K562 (cell line): ENCODE measurements at regions not wholly inside any gene's neighbourhood (a gene's known extent, or its start where the extent isn't known, plus 50 kb on each side); places are given as distances from the start of the nearest gene placed in this dataset.
A peak's percentile ranks its signal among the peaks of the same experiment; 100 is the strongest.

Experiments used
- BCOR ChIP-seq: fragments of 450-650 bp; IDR thresholded peaks from 2 replicates; pipeline ENCODE4 v1.6.1; 2016
- CBX1 ChIP-seq: sonication (generic); IDR thresholded peaks from 2 replicates; pipeline ENCODE4 v1.6.1; 2016; ENCODE audit warnings: antibody characterized with exemption, low read depth, mild to moderate bottlenecking
- CTBP1 ChIP-seq: fragments of 450-650 bp; IDR thresholded peaks from 2 replicates; pipeline ENCODE4 v1.6.1; 2016; ENCODE audit warnings: borderline replicate concordance
- DACH1 ChIP-seq: fragments of 450-650 bp; IDR thresholded peaks from 2 replicates; pipeline ENCODE4 v1.6.1; 2018; ENCODE audit not compliant: partially characterized antibody
- GABPB1 ChIP-seq: sonication (generic); formaldehyde crosslinking; IDR thresholded peaks from 2 replicates; pipeline ENCODE4 v1.8.0; 2022; ENCODE audit warnings: mild to moderate bottlenecking, missing genetic modification reagents
- KDM1A ChIP-seq, 2 experiments: fragments of 450-650 bp; IDR thresholded peaks; 2 replicates each; pipeline ENCODE4 v1.6.1; 2016; ENCODE audit warnings: mild to moderate bottlenecking in 2 of 2
- MAZ ChIP-seq, 2 experiments: fragments of 450-650 bp in 1 of 2; sonication (generic) in 1 of 2; formaldehyde crosslinking; IDR thresholded peaks in 1 of 2; conservative IDR thresholded peaks in 1 of 2; 2 replicates each; pipeline versions ENCODE4 v1.4.0 to v1.5.0; 2020; ENCODE audit warnings: mild to moderate bottlenecking in 1 of 2, missing genetic modification reagents in 1 of 2
- MED1 ChIP-seq: sonication (generic); formaldehyde crosslinking; IDR thresholded peaks from 2 replicates; pipeline ENCODE4 v1.8.1; 2023; ENCODE audit warnings: missing genetic modification reagents, borderline replicate concordance
- MYBL2 ChIP-seq, 2 experiments: fragments of 450-650 bp in 1 of 2; sonication (generic) in 1 of 2; formaldehyde crosslinking in 1 of 2; IDR thresholded peaks; 2 replicates each; pipeline versions ENCODE4 v1.6.1 to v1.8.1; 2017 to 2022; ENCODE audit warnings: borderline replicate concordance in 1 of 2, inconsistent platforms in 1 of 2, low read depth in 1 of 2, mild to moderate bottlenecking in 1 of 2, missing genetic modification reagents in 1 of 2, moderate library complexity in 1 of 2
- PYGO2 ChIP-seq: fragments of 450-650 bp; IDR thresholded peaks from 2 replicates; pipeline ENCODE4 v1.6.1; 2016; ENCODE audit warnings: mild to moderate bottlenecking, missing genetic modification characterization, moderate library complexity, missing compliant biosample characterization
- RBM34 ChIP-seq: fragments of 200-400 bp; formaldehyde crosslinking; IDR thresholded peaks from 2 replicates; pipeline ENCODE4 v1.6.1; 2018; ENCODE audit warnings: low read length, borderline replicate concordance; ENCODE audit not compliant: insufficient read depth
- RHOXF2B ChIP-seq: fragments of 250-450 bp; sonication (Bioruptor Pico); conservative IDR thresholded peaks from 2 replicates; pipeline ENCODE4 v1.5.1; 2021
- SP1 ChIP-seq: sonication (generic); formaldehyde crosslinking; IDR thresholded peaks from 2 replicates; pipeline ENCODE4 v1.8.1; 2022; ENCODE audit warnings: mild to moderate bottlenecking, missing genetic modification reagents
- STAG1 ChIP-seq: sonication (generic); formaldehyde crosslinking; IDR thresholded peaks from 2 replicates; pipeline ENCODE4 v1.5.0; 2020; ENCODE audit warnings: missing genetic modification reagents, borderline replicate concordance
- XRCC5 ChIP-seq: fragments of 200-400 bp; formaldehyde crosslinking; IDR thresholded peaks from 2 replicates; pipeline ENCODE4 v1.6.1; 2017; ENCODE audit warnings: low read depth, mild to moderate bottlenecking, low read length
- ZNF217 ChIP-seq: sonication (generic); formaldehyde crosslinking; IDR thresholded peaks from 2 replicates; pipeline ENCODE4 v1.8.0; 2022; ENCODE audit warnings: mild to moderate bottlenecking, missing genetic modification reagents
- ZNF354B ChIP-seq: fragments of 250-450 bp; sonication (Bioruptor Pico); IDR thresholded peaks from 2 replicates; pipeline ENCODE4 v1.4.0; 2020
- ZNF551 ChIP-seq: fragments of 250-450 bp; sonication (Bioruptor Pico); IDR thresholded peaks from 2 replicates; pipeline ENCODE4 v1.5.0; 2021; ENCODE audit warnings: mild to moderate bottlenecking, moderate library complexity
- TF ChIP-seq, protein P1 (sequence below): fragments of 250-450 bp; sonication (Bioruptor Pico); IDR thresholded peaks from 2 replicates; pipeline ENCODE4 v1.6.1; 2021; ENCODE audit warnings: mild to moderate bottlenecking
- TF ChIP-seq, protein P2 (sequence below): fragments of 250-450 bp; sonication (Bioruptor Pico); IDR thresholded peaks from 2 replicates; pipeline ENCODE4 v1.4.0; 2020; ENCODE audit warnings: mild to moderate bottlenecking, moderate library complexity, borderline replicate concordance
- TF ChIP-seq, protein P3 (sequence below): fragments of 250-450 bp; sonication (Bioruptor Pico); IDR thresholded peaks from 2 replicates; pipeline ENCODE4 v1.4.0; 2020; ENCODE audit warnings: mild to moderate bottlenecking
- TF ChIP-seq, protein P4 (sequence below): fragments of 200-800 bp; sonication (Bioruptor generic); IDR thresholded peaks from 2 replicates; pipeline ENCODE4 v1.6.1; 2017; ENCODE audit warnings: missing genetic modification characterization, missing compliant biosample characterization

GRCh38 chr14:100654025-100654813 lies 67.0 kb upstream of the BEGAIN start (continued):
- TF ChIP-seq DACH1 (no peak), ZNF551 (CRISPR knock-in tag) (no peak), RHOXF2B (CRISPR knock-in tag) (no peak), ZNF217 (CRISPR knock-in tag) (no peak), CBX1 (peak; percentile 15; the same call in 1 of the 2 replicates), XRCC5 (no peak), MED1 (CRISPR knock-in tag) (no peak), GABPB1 (CRISPR knock-in tag) (peak; percentile 9; the same call in 1 of the 2 replicates), MAZ (CRISPR knock-in tag; conservative IDR thresholded peaks at IDR 0.05 in 1 of 2, IDR thresholded peaks at IDR 0.05 in 1 of 2) (0 out of 4 replicates have a peak, but pooled peaks of 1 of the 2 experiments have one; percentile 4), BCOR (peak; percentile 37; the same call in 1 of the 2 replicates), CTBP1 (no peak), RBM34 (no peak), SP1 (CRISPR knock-in tag) (no peak), PYGO2 (no peak), ZNF354B (CRISPR knock-in tag) (no peak), MYBL2 (IDR thresholded peaks at IDR 0.05; ENCODE audit: low read depth) (no peak), MYBL2 (CRISPR knock-in tag; IDR thresholded peaks at IDR 0.05; ENCODE audit: borderline replicate concordance) (no peak), STAG1 (CRISPR knock-in tag) (no peak), KDM1A (IDR thresholded peaks at IDR 0.05) (peak in 1 of 2 experiments; percentile 34; a peak in 1 of 4 replicates)
- TF ChIP-seq, protein P1, sequence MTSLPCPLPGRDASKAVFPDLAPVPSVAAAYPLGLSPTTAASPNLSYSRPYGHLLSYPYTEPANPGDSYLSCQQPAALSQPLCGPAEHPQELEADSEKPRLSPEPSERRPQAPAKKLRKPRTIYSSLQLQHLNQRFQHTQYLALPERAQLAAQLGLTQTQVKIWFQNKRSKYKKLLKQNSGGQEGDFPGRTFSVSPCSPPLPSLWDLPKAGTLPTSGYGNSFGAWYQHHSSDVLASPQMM (CRISPR knock-in tag), result no peak
- TF ChIP-seq, protein P2, sequence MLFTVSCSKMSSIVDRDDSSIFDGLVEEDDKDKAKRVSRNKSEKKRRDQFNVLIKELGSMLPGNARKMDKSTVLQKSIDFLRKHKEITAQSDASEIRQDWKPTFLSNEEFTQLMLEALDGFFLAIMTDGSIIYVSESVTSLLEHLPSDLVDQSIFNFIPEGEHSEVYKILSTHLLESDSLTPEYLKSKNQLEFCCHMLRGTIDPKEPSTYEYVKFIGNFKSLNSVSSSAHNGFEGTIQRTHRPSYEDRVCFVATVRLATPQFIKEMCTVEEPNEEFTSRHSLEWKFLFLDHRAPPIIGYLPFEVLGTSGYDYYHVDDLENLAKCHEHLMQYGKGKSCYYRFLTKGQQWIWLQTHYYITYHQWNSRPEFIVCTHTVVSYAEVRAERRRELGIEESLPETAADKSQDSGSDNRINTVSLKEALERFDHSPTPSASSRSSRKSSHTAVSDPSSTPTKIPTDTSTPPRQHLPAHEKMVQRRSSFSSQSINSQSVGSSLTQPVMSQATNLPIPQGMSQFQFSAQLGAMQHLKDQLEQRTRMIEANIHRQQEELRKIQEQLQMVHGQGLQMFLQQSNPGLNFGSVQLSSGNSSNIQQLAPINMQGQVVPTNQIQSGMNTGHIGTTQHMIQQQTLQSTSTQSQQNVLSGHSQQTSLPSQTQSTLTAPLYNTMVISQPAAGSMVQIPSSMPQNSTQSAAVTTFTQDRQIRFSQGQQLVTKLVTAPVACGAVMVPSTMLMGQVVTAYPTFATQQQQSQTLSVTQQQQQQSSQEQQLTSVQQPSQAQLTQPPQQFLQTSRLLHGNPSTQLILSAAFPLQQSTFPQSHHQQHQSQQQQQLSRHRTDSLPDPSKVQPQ, result no peak
- TF ChIP-seq, protein P3, sequence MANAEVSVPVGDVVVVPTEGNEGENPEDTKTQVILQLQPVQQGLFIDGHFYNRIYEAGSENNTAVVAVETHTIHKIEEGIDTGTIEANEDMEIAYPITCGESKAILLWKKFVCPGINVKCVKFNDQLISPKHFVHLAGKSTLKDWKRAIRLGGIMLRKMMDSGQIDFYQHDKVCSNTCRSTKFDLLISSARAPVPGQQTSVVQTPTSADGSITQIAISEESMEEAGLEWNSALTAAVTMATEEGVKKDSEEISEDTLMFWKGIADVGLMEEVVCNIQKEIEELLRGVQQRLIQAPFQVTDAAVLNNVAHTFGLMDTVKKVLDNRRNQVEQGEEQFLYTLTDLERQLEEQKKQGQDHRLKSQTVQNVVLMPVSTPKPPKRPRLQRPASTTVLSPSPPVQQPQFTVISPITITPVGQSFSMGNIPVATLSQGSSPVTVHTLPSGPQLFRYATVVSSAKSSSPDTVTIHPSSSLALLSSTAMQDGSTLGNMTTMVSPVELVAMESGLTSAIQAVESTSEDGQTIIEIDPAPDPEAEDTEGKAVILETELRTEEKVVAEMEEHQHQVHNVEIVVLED (CRISPR knock-in tag), result no peak
- TF ChIP-seq, protein P4, sequence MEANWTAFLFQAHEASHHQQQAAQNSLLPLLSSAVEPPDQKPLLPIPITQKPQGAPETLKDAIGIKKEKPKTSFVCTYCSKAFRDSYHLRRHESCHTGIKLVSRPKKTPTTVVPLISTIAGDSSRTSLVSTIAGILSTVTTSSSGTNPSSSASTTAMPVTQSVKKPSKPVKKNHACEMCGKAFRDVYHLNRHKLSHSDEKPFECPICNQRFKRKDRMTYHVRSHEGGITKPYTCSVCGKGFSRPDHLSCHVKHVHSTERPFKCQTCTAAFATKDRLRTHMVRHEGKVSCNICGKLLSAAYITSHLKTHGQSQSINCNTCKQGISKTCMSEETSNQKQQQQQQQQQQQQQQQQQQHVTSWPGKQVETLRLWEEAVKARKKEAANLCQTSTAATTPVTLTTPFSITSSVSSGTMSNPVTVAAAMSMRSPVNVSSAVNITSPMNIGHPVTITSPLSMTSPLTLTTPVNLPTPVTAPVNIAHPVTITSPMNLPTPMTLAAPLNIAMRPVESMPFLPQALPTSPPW, result 0 out of 2 replicates have a peak, but pooled peaks have one; percentile 4
